Daoy (cell line): ENCODE measurements at regions not wholly inside any gene's neighbourhood (a gene's known extent, or its start where the extent isn't known, plus 50 kb on each side); places are given as distances from the start of the nearest gene placed in this dataset.
"Not testable (repeated sequence)": the region's sequence is repeated elsewhere in the genome, so short reads cannot be mapped to it uniquely, and the experiment has no call there.

Experiments used
- DNase-seq: peaks from one replicate; pipeline ENCODE4 v3.0.0-alpha.2; 2015; ENCODE audit warnings: low read depth

GRCh38 chr7:16266877-16267276 is 154.5 kb downstream of the CRPPA start:
- no peak for DNase-seq

DNA sequence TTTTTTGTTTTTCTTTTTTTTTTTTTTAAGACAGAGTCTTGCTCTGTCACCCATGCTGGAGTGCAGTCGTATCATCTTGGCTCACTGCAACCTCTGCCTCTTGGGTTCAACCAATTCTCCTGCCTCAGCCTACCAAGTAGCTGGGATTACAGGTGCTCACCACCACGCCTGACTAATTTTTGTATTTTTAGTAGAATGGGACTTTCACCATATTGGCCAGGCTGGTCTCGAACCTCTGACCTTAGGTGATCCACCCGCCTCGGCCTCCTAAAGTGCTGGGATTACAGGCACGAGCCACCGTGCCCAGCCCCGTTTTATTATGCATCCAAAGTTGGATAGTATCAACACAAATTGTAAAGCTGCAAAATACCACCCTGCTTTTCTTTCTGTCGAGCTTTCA is 154.9 kb downstream of the CRPPA start:
- DNase-seq = not testable (repeated sequence)

DNA sequence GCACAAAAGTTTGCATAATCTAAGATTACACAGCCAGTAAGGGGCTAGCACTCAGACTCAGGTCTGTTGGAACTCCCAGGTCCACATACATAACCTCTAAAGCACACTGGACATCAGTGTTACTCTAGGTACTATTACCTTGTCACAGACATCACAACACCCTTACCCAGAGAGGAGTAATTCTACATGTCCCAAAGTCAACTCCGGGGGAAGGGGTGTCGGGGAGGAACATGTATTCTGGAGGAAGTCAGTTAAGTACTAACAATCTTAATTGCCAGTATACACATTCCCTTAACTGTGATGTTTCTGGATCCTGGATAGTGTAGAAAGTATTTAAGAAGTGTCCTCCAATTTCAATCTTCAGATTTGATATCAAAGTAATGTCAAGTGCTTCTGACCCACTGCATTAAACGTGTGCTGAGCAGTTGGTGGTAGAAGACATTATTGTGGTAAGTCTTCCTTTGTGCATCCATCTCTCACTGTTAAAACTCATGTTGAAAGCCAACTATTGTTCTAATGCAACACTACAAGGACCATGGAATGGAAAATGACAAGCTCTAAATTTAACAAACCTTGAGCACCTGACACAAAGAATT is 155.4 kb downstream of the CRPPA start:
- DNase-seq = no peak

- DNase-seq = no peak
Observed at GRCh38 chr7:16264823-16265804, 156.2 kb downstream of the CRPPA start.

GRCh38 chr7:16264036-16264819 is 157.1 kb downstream of the CRPPA start:
- no peak for DNase-seq

GRCh38 chr7:16263377-16263776 is 158.0 kb downstream of the CRPPA start:
- not testable (repeated sequence) for DNase-seq

DNA sequence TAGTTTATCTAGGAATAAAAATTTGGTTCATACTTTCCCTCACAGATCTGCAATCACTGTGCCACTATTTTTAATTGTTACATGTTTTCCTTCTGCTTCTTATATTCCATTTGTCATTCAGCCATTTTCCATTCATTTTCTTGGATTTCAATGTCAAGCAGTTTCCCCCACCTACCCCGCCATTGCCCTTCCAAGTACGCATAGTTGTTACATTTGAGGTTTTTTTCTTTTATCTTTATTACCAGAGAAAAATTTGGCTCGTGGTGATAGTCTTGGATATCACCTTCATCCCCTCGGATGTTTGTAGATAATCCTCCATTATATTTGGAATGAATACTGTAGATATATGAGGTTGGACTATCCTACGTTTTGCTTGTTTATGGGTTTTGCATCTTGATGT is 159.7 kb downstream of the CRPPA start:
- DNase-seq = no peak

DNA sequence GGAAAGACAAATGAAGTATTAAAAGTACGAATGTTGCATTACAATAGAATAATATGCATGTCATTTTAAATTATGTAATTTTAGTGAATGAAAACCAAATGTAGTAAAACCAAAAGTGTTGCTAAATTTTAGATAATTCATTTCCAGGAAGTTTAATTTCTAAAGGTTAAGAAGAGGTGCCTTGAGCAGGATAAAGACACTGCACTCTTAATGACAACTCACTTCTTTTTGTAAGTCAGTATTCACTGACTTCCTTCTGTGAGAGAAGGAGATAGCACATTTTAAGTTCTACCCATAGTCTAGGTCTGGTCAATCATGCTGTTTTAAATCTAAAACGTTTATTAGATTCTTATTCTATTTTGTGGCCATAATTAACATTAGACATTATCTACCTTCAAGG is 160.2 kb downstream of the CRPPA start:
- DNase-seq = no peak

DNA sequence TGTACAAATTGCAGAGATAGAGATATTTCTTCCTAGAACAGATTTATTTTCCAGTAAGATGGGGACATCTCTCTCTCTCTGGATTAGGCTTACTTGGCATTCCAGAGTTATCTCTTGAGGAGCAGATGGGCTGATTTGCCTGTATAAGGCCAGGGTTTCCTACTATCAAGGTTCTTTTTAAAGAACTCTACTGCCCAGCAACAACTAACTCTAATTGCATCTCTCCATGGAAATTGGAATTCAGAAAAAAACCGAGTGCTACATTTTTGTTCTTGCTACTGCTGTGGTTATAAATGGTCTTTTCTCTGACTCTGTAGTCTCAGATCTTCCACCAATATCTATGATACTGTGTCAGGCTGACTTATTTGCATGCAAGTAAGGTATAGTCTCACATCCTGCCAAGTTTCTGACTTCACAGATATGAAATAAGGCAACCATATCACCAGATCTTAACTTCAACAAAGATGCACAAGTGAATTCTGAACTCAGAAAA is 161.1 kb downstream of the CRPPA start:
- no peak for DNase-seq

DNA sequence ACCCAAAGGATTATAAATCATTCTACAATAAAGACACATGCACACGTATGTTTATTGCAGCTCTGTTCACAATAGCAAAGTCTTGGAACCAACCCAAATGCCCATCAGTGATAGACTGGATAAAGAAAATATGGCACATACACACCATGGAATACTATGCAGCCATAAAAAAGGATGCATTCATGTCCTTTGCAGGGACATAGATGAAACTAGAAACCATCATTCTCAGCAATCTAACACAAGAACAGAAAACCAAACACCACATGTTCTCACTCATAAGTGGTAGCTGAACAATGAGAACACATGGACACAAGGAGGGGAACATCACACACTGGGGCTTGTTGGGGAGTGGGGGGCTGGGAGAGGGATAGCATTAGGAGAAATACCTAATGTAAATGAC is 164.9 kb downstream of the CRPPA start:
- not testable (repeated sequence) for DNase-seq

GRCh38 chr7:16255952-16256351 is 165.4 kb downstream of the CRPPA start:
- DNase-seq = not testable (repeated sequence)

DNA sequence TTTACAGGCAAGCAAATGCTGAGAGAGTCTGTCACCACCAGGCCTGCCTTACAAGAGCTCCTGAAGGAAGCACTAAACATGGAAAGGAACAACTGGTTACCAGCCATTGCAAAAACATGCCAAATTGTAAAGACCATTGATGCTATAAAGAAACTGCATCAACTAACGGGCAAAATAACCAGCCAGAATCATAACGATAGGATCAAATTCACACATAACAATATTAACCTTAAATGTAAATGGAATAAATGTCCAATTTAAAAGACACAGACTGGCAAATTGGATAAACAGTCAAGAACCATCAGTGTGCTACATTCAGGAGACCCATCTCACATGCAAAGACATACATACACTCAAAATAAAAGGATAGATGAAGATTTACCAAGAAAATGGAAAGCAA is 170.7 kb downstream of the CRPPA start:
- DNase-seq = not testable (repeated sequence)

DNA sequence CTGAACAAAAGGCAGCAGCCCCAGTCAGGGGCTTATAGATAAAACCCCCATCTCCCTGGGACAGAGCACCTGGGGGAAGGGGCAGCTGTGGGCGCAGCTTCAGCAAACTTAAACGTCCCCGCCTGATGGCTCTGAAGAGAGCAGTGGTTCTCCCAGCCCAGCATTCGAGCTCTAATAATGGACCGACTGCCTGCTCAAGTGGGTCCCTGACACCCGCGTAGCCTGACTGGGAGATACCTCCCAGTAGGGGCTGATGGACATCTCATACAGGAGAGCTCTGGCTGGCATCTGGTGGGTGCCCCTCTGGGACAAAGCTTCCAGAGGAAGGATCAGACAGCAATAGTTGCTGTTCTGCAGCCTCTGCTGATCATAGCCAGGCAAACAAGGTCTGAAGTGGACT is 172.1 kb downstream of the CRPPA start:
- DNase-seq = not testable (repeated sequence)

DNA sequence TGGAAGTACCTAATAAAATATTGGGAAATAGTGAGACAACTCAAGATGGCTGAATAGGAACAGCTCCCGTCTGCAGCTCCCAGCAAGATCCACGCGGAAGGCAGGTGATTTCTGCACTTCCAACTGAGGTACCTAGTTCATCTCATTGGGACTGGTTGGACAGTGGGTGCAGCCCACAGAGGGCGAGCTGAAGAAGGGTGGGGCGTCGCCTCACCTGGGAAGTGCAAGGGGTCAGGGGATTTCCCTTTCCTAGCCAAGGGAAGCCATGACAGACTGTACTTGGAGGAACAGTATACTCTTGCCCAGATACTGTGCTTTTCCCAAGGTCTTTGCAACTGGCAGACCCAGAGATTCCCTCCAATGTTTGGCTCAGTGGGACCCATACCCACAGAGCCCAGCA is 172.8 kb downstream of the CRPPA start:
- DNase-seq = not testable (repeated sequence)

DNA sequence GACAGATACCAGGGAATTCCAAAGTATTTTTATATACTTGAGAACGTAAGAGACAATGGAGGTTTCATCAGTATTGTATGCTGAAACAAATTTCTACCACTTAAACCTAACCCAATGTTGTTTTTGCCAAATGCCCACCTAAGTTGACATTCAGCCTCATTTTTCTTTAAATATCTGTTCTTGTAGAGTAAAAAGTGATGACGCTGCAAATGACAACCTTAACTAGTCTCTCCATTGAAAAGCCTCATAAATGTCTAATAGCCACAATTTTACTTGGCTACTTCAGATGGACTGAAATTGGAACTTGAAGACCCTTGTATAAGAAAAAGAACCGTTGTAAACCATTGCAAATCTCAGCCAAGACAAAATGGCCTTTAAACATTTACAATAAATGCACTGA is 176.9 kb downstream of the CRPPA start:
- no peak for DNase-seq

DNA sequence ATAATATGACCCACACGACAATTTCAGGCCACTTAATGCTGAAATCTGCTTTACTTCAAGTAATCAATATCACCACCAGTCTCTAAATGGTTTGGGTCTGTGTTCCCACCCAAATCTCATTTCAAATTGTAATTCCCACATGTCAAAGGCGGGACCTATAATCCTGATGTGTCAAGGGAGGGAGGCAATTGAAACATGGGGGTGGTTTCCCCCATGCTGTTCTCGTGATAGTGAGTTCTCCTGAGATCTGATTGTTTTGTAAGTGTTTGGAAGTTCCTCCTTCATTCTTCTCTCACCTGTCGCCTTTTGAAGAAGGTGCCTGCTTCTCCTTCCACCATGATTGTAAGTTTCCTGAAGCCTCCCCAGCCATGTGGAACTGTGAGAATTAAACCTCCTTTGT is 178.4 kb downstream of the CRPPA start:
- no peak for DNase-seq

- DNase-seq = no peak
Observed at GRCh38 chr7:16241017-16241416, 180.3 kb downstream of the CRPPA start.

DNA sequence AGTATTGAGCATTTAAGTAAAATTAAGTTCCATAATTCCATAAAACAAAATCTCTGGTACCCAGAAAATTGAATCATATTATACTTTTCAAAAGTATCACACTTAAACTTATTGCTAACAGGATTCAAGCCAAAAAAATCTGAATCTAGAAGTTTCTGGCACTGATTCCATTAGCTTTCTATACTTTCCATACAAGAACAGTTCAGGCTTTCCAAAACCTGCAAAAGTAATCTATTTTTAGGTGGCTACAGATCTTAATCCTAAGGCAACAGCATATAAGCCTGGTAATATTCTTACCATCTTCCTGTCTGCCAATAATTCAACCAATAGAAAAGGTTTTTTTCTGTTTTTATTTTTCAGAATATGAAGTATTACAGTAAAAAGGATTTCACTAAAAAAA is 185.0 kb downstream of the CRPPA start:
- DNase-seq = no peak

DNA sequence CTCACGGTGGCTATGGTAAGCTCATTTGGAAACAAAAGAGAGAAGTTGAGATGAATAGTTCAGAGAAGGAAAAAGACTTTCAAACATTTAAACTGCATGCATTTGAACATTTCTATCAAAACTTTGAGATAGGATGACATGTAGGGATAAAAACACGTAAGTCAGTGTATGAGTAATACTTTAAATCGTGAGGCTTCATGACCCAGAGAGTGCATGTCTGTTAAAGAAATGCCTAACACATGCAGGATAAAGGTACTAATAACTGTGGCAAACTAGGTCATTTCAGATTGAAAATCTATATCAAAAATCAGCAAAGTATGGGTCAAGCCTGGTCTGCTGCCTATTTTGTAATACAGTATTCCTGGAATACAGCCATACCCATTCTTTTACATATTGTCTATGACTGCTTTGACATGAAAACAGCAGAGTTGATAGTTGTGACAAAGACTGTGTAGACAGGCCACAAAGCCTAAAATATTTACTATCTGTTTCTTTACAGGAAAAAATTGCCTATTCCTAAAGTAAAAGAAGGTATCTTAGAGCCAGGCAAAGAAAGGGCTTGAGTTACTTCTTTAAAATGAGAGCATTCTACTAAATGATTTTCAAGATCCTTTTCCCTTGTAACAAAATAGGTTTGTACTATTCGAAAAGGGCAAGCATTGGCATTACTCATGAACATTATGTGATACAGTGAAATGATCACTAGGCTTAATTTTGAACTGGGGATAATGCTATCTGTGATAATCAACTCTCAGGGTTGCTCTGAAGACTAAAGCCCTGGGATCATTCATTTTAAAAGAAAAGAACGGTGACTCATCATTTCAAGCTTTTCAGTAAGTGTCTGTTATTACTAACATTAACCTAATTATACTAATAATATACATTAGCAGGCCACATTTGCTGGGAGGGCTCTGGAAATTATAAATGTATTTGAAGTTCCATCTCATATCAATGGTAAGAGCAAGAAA is 185.9 kb downstream of the CRPPA start:
- no peak for DNase-seq

GRCh38 chr7:16234493-16235146 is 186.7 kb downstream of the CRPPA start:
- no peak for DNase-seq
